GM12878 (cell line): ENCODE measurements at regions not wholly inside any gene's neighbourhood (a gene's known extent, or its start where the extent isn't known, plus 50 kb on each side); places are given as distances from the start of the nearest gene placed in this dataset.

Experiments used
- CTCF ChIP-seq, 3 experiments: IDR thresholded peaks in 2 of 3; conservative IDR thresholded peaks in 1 of 3; 2 replicates each; pipeline ENCODE4 v1.5.1; 2011; ENCODE audit warnings: low read depth in 3 of 3, low read length in 3 of 3, mild to moderate bottlenecking in 3 of 3, control low read depth in 2 of 3, moderate library complexity in 2 of 3, inconsistent platforms in 1 of 3, mixed read lengths in 1 of 3; ENCODE audit not compliant: control insufficient read depth in 2 of 3, insufficient read depth in 1 of 3; ENCODE audit errors: extremely low read depth in 1 of 3
- EZH2 ChIP-seq: IDR thresholded peaks from 2 replicates; pipeline ENCODE4 v1.6.1; 2012; ENCODE audit warnings: low read depth, mild to moderate bottlenecking, control low read depth, inconsistent platforms, low read length, borderline replicate concordance; ENCODE audit not compliant: control insufficient read depth
- FOS ChIP-seq: IDR thresholded peaks from 3 replicates; pipeline ENCODE4 v1.6.1; 2011; ENCODE audit warnings: borderline replicate concordance; ENCODE audit not compliant: insufficient read length; ENCODE audit errors: extremely low read depth
- POLR2A ChIP-seq: IDR thresholded peaks from 2 replicates; pipeline ENCODE4 v1.6.1; 2011; ENCODE audit warnings: low read depth, mild to moderate bottlenecking, low read length
- POLR2AphosphoS2 ChIP-seq: IDR thresholded peaks from 2 replicates; pipeline ENCODE4 v1.6.1; 2011; ENCODE audit warnings: low read depth, mild to moderate bottlenecking, low read length, improper control_type of control experiment, moderate library complexity
- YBX1 ChIP-seq: fragments of 450-650 bp; IDR thresholded peaks from 2 replicates; pipeline ENCODE4 v1.6.1; 2016; ENCODE audit warnings: antibody characterized with exemption
- ZNF384 ChIP-seq: IDR thresholded peaks from 2 replicates; pipeline ENCODE4 v1.6.1; 2012; ENCODE audit warnings: low read depth, mild to moderate bottlenecking, low read length, improper control_type of control experiment, borderline replicate concordance
- ZZZ3 ChIP-seq: IDR thresholded peaks from 2 replicates; pipeline ENCODE4 v1.6.1; 2011; ENCODE audit warnings: low read depth; ENCODE audit not compliant: control insufficient read depth, insufficient read length

DNA sequence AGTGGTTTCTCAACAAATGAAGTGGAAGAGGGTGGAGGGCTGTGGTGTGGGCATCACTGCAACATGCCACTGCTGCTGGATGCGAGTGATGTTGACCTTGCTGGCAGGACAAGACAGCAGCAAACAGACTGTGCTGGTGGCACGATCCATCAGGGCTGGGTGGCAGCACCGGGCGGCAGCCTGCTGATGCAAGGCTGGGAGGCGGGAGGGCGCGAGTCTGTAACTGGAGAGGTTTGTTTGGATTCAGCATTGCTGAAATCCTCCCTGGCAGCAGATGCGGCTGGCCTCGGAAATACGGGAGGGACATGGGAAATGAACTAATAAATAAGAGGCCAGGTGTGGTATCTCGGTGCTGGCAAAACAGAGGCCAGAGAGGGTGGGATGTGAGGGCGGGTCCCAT, 224.2 kb downstream of the ENGASE start:
- no peak for TF ChIP-seq CTCF (IDR thresholded peaks at IDR 0.05 in 2 of 3, conservative IDR thresholded peaks at IDR 0.05 in 1 of 3; ENCODE audit: control insufficient read depth in 2 of 3, extremely low read depth in 1 of 3, insufficient read depth in 1 of 3, low read depth in 3 of 3, low read length in 3 of 3)
- no peak for TF ChIP-seq ZZZ3
- no peak for TF ChIP-seq EZH2
- TF ChIP-seq ZNF384, result no peak
- TF ChIP-seq POLR2AphosphoS2, result no peak
- TF ChIP-seq FOS, result no peak
- TF ChIP-seq POLR2A, result no peak
- no peak for TF ChIP-seq YBX1
